ENCODE measurements at regions not wholly inside any gene's neighbourhood (a gene's known extent, or its start where the extent isn't known, plus 50 kb on each side); places are given as distances from the start of the nearest gene placed in this dataset.

DNA sequence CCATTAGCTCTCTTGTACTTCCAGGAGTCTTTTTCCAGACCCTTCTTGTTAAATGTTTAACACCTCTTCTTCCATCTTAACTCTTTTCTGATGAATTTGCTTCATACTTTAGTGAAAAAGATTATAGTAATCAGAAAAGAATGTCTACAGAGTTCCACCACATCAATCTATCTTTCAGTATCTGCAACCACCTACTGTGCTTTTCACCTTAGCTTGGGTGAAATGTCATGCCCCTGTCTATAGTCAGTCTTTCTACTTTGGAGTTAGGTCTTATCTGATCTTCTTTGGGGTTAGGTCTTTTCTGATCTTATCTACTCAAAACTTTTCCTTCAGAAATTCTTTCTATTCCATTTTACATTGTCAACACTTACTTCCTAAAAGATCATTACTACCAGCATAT lies 1310.2 kb downstream of the PCDH7 start:
- no peak overlapping the region for H3K4me2 ChIP-seq (replicated peaks; ENCODE audit: extremely low read depth, low read length, poor library complexity, severe bottlenecking)
- no peaks in the 10 kb centered on the region for H3K27me3 ChIP-seq (ENCODE audit: control insufficient read depth in 2 of 2, insufficient read depth in 2 of 2, low read length in 2 of 2)
- peaks cover 0 to 2% (median 0%) of the 10 kb centered on the region in 3 donors for H3K27me3 Mint-ChIP-seq (ENCODE audit: low read depth in 3 of 3)
- H3K27ac ChIP-seq (ENCODE audit: low read depth in 1 of 2, low read length in 2 of 2): no peak overlapping the region
- no peak overlapping the region for H3K9ac ChIP-seq (ENCODE audit: insufficient read depth, low read length, poor library complexity, severe bottlenecking)
- H3K36me3 ChIP-seq (replicated peaks in 1 of 2; ENCODE audit: control insufficient read depth in 1 of 2, insufficient read depth in 2 of 2, low read length in 2 of 2): no peaks in the 10 kb centered on the region
- peaks cover 0 to 8% (median 3%) of the 10 kb centered on the region in 7 donors for H3K9me3 Mint-ChIP-seq
- no peaks in the 10 kb centered on the region for H4K20me1 ChIP-seq (ENCODE audit: insufficient read depth, low read length)
- no peak overlapping the region for H3K4me3 Mint-ChIP-seq
- TF ChIP-seq, protein P1, sequence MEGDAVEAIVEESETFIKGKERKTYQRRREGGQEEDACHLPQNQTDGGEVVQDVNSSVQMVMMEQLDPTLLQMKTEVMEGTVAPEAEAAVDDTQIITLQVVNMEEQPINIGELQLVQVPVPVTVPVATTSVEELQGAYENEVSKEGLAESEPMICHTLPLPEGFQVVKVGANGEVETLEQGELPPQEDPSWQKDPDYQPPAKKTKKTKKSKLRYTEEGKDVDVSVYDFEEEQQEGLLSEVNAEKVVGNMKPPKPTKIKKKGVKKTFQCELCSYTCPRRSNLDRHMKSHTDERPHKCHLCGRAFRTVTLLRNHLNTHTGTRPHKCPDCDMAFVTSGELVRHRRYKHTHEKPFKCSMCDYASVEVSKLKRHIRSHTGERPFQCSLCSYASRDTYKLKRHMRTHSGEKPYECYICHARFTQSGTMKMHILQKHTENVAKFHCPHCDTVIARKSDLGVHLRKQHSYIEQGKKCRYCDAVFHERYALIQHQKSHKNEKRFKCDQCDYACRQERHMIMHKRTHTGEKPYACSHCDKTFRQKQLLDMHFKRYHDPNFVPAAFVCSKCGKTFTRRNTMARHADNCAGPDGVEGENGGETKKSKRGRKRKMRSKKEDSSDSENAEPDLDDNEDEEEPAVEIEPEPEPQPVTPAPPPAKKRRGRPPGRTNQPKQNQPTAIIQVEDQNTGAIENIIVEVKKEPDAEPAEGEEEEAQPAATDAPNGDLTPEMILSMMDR (IDR thresholded peaks at IDR 0.05): no peak
- no peak overlapping the region for H3K4me3 ChIP-seq (replicated peaks in 1 of 3; ENCODE audit: low read depth in 2 of 3, low read length in 3 of 3)
- no peak overlapping the region for H3K27ac Mint-ChIP-seq
- peaks cover 0 to 3% of the 10 kb centered on the region in 2 donors for H3K9me3 ChIP-seq (replicated peaks in 1 of 2; ENCODE audit: control insufficient read depth in 1 of 2, insufficient read depth in 1 of 2, low read length in 2 of 2)
- H3K79me2 ChIP-seq (ENCODE audit: insufficient read depth, low read length): no peaks in the 10 kb centered on the region
- no peak overlapping the region for H2AFZ ChIP-seq (ENCODE audit: insufficient read depth, low read depth, low read length, poor library complexity, severe bottlenecking)
- no peaks in the 10 kb centered on the region for H3K4me1 Mint-ChIP-seq
- DNase-seq: no peak
- no peaks in the 10 kb centered on the region for H3K4me1 ChIP-seq (ENCODE audit: control insufficient read depth in 1 of 2, insufficient read depth in 2 of 2, low read length in 2 of 2)
- intact Hi-C loops (cut with micrococcal nuclease): no loop called here
- H3K36me3 Mint-ChIP-seq: no peaks in the 10 kb centered on the region

DNA sequence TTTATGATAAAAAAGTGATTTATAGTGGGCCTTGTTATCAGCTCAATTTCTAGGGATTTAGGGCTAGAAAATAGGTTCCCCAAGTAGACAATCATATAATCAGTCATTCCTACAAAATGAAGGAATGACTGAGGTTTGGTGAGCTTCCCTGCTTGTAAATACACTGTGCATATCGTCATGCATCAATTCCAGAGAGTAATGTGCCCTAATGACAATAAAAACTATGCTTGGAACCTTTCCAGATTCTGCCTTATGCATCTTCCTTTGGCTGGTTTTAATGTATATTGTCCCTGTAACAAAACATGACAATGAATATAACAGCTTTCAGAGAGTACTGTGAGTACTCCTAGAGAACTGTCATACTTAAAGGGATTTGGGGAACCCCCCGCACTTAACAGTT lies 1310.9 kb downstream of the PCDH7 start:
- H3K27me3 Mint-ChIP-seq (ENCODE audit: low read depth in 3 of 3): peaks cover 0 to 2% (median 0%) of the 10 kb centered on the region in 3 donors

More for the DNA sequence above, 1310.9 kb downstream of the PCDH7 start:
- Mint-ChIP-seq H3K9me3 (peaks cover 0 to 7% (median 3%) of the 10 kb centered on the region in 7 donors), H3K36me3 (no peaks in the 10 kb centered on the region), H3K4me3 (no peak overlapping the region), H3K4me1 (no peaks in the 10 kb centered on the region), H3K27ac (no peak overlapping the region)
- Histone ChIP-seq H3K4me2 (replicated peaks; ENCODE audit: extremely low read depth, low read length, poor library complexity, severe bottlenecking) (no peak overlapping the region), H3K27me3 (ENCODE audit: control insufficient read depth in 2 of 2, insufficient read depth in 2 of 2, low read length in 2 of 2) (no peaks in the 10 kb centered on the region), H3K4me1 (ENCODE audit: control insufficient read depth in 1 of 2, insufficient read depth in 2 of 2, low read length in 2 of 2) (no peaks in the 10 kb centered on the region), H3K27ac (ENCODE audit: low read depth in 1 of 2, low read length in 2 of 2) (no peak overlapping the region), H2AFZ (ENCODE audit: insufficient read depth, low read depth, low read length, poor library complexity, severe bottlenecking) (no peak overlapping the region), H3K36me3 (replicated peaks in 1 of 2; ENCODE audit: control insufficient read depth in 1 of 2, insufficient read depth in 2 of 2, low read length in 2 of 2) (no peaks in the 10 kb centered on the region), H3K9ac (ENCODE audit: insufficient read depth, low read length, poor library complexity, severe bottlenecking) (no peak overlapping the region), H3K9me3 (replicated peaks in 1 of 2; ENCODE audit: control insufficient read depth in 1 of 2, insufficient read depth in 1 of 2, low read length in 2 of 2) (peaks cover 0 to 3% of the 10 kb centered on the region in 2 donors), H4K20me1 (ENCODE audit: insufficient read depth, low read length) (no peaks in the 10 kb centered on the region), H3K79me2 (ENCODE audit: insufficient read depth, low read length) (no peaks in the 10 kb centered on the region), H3K4me3 (replicated peaks in 1 of 3; ENCODE audit: low read depth in 2 of 3, low read length in 3 of 3) (no peak overlapping the region)
- TF ChIP-seq, protein P1 (IDR thresholded peaks at IDR 0.05): no peak
- intact Hi-C loops (cut with micrococcal nuclease): no loop called here
- WGBS (ENCODE audit: insufficient coverage): no CpG with 5 or more reads among the region's 2 CpGs
- DNase-seq: no peak
